HG02642 (cell line): ENCODE measurements at regions not wholly inside any gene's neighbourhood (a gene's known extent, or its start where the extent isn't known, plus 50 kb on each side); places are given as distances from the start of the nearest gene placed in this dataset.
A peak's percentile ranks its signal among the peaks of the same experiment; 100 is the strongest.
"Not testable (repeated sequence)": the region's sequence is repeated elsewhere in the genome, so short reads cannot be mapped to it uniquely, and the experiment has no call there.

Experiments used
- ATAC-seq: cut with Tn5 transposase; IDR thresholded peaks from one replicate; pipeline ENCODE4 v1.9.1; 2021; ENCODE audit warnings: mild to moderate bottlenecking; ENCODE audit not compliant: unreplicated experiment, poor library complexity

DNA sequence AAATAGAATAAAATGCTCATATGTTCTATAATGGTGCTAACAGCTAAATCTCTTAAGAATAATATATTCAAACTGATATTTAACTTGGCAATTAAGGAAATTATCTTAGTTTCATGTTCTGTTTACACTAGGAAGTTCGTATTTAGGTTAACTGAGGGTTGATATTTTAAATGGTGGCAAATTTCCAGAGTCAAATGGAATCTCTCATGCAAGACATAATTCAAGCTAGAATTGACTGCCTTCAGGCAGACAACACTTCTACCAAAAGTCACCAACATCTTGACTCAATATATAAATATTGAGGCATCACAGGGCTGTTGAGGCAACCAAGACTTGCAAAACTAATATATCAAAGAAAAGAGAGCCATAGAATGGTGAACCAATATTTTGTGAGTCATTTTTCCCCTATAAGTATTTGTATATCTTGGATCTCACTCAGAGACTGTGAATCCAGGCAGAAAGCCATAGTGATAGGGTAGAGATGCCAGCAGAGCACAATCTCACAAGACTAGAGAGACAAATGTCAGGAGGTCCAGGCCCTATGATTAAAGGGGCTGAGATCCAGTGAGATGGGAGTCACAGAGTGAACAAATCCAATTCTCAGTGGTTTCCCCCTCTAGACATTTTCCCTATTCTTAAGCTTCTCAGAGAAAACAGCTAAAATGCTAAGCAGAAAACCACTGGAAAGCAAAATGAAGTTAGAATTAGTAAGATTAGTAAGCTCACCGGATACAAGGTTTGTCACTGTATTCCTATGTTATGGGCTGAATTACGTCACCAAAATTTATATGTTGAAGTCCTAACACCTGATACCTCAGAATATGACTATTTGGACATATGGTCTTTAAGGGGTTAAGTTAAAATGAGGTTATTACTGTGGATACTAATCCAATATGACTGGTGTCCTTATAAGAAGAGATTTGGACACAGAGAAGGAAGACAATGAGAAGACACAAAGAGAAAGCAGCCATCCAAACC, 358.2 kb upstream of the UBE2E3 start:
- ATAC-seq: no peak

DNA sequence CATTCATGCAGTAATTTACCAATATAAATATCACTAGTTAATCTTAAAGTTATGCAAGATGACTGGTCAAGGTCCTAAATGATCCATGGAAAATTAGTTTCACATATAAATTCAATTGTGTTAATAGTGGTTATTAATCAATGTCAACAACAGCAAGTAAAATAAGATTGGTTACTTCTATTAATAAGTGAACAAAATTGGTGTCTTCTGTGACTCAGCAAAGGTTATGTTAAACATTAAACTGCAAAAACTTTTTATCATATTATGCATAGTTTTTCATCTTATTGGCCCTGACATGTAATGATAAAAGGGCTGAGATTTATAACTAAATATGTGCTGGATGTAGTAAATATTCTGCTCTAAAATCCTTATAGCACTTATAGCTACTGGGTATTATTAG, 359.0 kb upstream of the UBE2E3 start:
- no peak for ATAC-seq

DNA sequence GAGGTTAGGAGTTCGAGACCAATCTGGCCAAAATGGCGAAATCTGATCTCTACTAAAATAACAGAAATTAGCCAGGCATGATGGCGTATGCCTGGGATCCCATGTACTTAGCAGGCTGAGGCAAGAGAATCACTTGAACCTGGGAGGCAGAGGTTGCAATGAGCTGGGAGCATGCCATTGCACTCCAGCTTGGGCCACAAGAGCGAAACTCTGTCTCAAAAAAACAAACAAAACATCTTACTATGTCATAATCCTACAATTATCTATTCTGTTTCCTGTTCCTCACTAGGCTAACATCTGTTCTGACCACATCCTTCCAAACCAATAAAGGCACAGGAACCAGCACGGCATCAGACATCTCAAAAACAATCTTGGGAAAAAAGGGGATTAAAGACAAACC, 361.8 kb upstream of the UBE2E3 start:
- no peak for ATAC-seq

DNA sequence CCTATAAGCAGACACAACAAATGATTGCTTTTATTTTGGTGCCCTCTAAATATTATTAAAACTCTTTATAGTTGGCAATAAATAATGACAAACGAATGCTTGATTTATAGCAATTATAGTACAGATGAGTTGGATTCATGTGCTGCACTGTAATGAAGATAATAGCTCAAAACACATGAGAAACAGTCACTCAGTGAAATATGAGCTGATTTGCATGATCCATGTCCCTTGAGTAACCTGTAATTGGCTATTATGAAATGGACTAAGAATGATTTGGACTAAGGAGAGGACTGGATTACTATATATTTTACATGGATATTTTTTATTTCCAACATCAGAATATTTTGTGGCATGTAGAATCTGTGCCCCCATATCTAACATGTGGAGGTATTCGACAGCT, 365.6 kb upstream of the UBE2E3 start:
- ATAC-seq: no peak

DNA sequence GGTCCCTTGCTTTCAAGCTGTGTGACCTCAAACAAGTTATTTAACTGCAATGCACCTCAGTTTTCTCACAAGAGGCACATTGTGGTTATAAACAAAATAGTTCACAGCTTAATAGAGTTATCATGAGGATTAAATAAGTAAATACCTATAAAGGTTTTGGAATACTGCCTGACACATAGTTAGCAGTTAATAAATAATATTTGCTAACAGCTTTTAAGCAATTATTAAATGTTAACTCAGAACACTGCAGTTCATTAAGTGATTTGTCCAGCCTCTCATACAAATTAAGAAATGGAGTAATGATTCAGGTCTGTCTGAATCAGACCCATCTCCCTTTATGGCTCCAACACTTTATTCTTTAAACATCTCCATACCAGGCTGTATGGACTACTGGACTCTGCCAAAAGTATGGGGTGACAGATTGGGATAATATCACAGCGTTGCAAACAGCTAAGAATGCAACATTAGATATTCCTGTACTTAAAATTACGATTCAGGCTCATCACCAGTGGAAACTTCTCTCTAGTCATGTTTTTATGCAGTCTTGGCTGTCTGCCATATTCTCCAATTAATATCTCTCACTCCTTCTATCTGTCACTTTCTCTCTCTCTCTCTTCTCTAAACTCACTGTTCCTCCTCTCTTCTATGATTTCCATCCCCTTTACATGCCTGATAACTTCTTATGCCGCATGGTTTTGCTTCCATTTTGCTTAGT, 370.6 kb upstream of the UBE2E3 start:
- no peak for ATAC-seq

DNA sequence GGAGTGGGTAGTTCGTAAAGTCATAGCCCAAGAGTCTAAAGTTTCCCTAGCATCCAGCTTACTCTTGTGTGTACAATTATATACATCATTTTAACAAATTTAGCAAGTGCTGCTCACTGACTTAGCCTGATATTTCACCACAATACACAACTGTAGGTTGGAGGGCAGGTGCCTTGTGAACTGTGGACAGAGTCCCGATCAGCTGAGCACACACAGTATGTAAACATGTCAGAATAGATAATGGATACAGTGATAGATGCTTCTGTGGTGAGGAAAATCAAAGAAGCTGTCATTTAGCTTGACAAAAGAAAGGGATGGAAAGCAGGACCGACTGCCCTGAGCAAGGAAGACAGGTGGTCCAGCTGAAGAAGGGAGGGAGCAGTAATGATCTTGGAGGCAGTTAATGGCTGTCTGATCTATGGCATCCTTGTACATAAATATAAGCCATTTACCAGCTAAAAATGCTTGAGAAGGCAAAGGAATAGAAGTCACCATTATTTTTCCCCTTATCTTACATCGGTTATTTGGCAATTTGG, 372.8 kb upstream of the UBE2E3 start:
- no peak for ATAC-seq

GRCh38 chr2:180604077-180604476, 376.3 kb upstream of the UBE2E3 start:
- peak; percentile 69 for ATAC-seq

GRCh38 chr2:180601016-180601415, 379.4 kb upstream of the UBE2E3 start:
- no peak for ATAC-seq

DNA sequence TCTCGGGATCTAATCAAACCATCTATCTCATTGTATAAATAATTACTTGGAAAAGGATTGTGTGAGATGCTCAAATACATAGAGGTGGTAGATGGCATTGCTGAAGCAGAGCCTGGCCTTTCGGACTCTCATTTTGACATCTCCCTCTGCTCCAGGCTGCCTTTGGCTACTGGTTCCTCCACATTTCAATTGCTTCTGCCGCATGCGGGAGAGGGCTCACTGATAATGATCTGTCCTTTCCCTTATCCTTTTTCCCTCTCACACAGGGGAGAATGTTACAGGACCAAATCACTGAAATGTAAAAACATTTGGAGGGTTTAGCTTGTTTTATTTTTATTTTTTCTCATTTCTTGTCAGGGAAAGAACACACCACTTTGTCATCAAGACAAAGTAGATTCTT, 380.6 kb upstream of the UBE2E3 start:
- ATAC-seq: no peak

DNA sequence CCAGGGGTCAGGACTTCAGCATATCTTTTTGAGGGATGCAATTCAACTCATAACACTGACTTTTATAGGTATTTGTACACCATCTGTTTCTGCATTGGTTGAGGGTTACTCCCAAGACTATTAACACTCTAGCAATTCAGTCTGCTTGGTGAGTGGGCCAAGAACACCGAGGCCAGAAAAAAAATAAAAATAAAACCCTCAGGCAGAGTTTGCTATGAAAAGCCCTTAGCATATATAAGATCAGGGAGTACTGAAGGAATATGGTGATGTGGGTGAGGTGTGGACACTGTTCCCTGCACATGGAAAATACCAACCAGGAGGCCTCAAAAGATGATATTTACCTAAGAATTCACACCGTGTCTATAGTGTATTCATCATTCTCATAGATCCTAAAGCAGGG, 383.2 kb upstream of the UBE2E3 start:
- no peak for ATAC-seq

GRCh38 chr2:180596453-180596852, 384.0 kb upstream of the UBE2E3 start:
- no peak for ATAC-seq

GRCh38 chr2:180591947-180592346, 388.5 kb upstream of the UBE2E3 start:
- ATAC-seq: no peak

DNA sequence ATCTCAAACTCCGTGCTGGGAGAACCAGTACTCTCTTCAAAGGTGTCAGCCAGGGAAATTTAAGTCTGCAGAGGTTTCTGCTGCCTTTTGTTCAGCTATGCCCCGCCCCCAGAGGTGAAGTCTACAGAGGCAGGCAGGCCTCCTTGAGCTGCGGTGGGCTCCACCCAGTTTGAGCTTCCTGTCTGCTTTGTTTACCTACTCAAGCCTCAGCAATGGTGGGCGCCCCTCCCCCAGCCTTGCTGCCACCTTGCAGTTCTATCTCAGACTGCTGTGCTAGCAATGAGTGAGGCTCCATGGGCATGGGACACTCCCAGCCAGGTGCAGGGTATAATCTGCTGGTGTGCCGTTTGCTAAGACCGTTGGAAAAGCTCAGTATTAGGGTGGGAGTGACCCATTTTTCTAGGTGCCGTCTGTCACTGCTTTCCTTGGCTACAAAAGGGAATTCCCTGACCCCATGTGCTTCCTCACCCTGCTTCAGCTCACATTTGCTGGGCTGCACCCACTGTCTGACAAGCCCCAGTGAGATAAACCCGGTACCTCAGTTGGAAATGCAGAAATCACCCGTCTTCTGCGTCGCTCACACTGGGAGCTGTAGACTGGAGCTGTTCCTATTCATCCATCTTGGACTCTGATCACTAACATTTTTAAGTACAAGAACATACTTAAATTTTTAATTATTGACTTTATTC, 389.2 kb upstream of the UBE2E3 start:
- not testable (repeated sequence) for ATAC-seq

- ATAC-seq: no peak
Observed at GRCh38 chr2:180583441-180584140, 396.8 kb upstream of the UBE2E3 start.

DNA sequence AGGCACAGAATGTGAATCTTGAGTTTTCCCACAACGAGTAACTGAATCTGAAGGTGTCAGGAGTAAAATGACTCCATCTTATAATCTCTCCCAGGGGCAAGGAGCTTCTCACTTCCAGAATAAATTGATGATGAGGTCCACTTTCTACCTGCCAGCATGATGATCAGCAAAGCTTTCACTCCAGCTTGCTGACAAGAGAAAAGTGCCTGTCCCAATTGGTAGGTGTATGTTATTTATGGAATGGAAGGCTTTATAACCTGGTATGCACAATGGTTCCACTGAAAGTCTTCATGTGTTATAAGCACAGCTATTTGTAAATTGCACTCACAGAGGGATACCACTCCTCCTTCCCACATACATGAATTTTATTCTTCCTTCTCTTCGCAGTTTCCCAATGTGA, 401.0 kb upstream of the UBE2E3 start:
- ATAC-seq: no peak

DNA sequence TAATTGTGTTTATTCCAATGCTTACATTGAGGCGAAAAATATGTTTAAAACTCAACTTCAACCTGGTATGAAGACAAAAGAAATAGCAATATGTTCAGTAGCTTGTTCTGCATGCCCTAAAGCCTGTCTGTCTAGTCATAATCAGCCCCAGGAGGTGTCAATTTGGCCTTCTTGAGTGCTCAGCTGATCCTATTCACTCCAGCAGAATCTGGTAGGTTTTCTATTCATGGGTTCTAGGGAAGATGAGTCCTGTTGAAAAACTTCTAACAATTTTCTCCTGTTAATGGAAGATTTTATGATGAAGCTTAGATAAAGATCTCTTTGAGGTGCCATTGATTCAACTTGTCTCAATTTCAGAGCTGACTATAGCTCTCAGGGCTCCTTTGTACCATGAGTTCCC, 402.0 kb upstream of the UBE2E3 start:
- ATAC-seq: no peak

DNA sequence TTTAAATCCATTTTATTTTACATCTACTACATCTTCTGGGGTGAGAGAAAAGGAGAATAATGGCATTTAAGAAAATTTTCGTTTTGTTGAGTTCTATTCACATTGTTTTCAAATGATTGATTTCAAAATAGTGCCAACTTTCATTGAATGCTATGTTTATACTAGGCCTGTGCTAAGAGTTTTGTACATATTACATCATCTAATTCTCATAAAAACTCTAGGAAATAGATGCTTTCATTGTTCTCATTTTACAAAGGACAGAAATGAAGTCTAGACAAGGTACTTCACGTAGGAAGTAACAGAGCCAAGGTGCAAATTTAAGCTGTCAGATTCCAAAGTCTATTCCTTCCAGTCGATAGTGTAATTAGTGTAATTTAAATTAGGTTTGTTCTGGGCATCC, 402.8 kb upstream of the UBE2E3 start:
- ATAC-seq: no peak

DNA sequence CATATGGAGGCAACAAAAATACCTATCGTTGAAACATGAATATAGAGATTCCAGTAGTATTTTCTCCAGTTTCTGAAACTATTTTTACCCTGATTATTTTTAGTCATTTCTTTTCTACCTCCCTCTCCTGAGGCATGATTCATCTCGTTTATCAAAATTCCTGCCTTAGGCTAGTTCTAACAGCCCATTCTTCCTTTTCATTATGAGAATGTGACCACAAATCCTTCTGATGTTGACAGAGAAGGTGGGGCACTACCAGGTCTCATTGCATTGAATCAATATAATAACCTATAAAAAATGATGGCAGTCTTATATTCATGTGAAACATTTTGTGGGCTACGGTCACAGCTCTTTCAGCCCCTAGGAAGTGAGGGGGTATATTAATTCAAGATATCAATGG, 406.5 kb upstream of the UBE2E3 start:
- no peak for ATAC-seq

DNA sequence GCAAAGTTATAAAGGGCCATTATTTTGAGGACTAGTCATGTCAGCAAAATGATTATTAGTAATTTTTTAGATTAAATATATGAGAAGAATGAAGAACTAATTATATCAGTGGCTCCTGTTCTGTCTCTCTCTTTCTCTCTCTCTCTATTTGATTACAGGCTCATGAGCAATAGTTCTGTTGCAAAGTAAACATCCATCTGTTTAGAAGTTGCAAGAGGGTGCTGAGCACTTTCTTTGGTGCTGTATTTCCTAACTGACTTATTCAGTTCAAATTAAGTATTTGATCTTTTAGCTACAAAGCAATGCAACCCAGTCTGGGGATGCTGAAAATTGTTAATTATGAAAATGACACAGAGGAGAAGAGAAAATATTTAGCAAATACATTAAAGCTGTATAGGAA, 408.1 kb upstream of the UBE2E3 start:
- no peak for ATAC-seq

DNA sequence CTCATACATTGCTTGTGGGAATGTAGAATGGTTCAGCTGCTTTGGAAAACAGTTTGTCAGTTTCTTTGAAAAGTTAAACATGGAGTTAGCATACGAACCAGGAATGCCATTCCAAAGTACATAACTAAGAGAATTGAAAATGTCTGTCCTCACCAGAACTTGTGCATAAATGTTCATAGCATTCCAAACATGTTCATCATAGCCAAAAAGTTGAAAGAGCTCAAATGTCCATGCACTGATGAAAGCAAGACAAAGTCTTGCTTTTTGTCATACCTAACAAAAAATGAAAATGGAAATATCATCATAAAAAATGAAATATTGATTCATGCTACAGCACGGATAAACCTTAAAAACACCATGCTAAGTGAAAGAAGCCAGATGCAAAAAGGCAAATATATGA, 408.8 kb upstream of the UBE2E3 start:
- ATAC-seq: no peak
